GM23248 (cell line): ENCODE measurements at regions not wholly inside any gene's neighbourhood (a gene's known extent, or its start where the extent isn't known, plus 50 kb on each side); places are given as distances from the start of the nearest gene placed in this dataset.

ENCODE experiments used
- DNase-seq: peaks from one replicate; pipeline ENCODE4 v3.0.0-alpha.2; 2015
- H2AFZ ChIP-seq: fragments of 200-600 bp; sonication (generic); 2 replicates; pipeline ENCODE4 v1.6.1; 2016; ENCODE audit warnings: antibody characterized with exemption
- H3F3A ChIP-seq: fragments of 200-600 bp; sonication (generic); 2 replicates; pipeline ENCODE4 v1.6.1; 2016; ENCODE audit warnings: mild to moderate bottlenecking, antibody characterized with exemption, mixed run types; ENCODE audit not compliant: insufficient read depth
- H3K27ac ChIP-seq: fragments of 200-600 bp; sonication (generic); 2 replicates; pipeline ENCODE4 v1.5.1; 2016; ENCODE audit warnings: mild to moderate bottlenecking
- H3K27me3 ChIP-seq: fragments of 200-600 bp; sonication (generic); replicated peaks from 2 replicates; pipeline ENCODE4 v1.6.1; 2016; ENCODE audit warnings: mild to moderate bottlenecking; ENCODE audit not compliant: insufficient read depth
- H3K36me3 ChIP-seq: fragments of 200-600 bp; sonication (generic); 2 replicates; pipeline ENCODE4 v1.6.1; 2016; ENCODE audit warnings: low read depth, mild to moderate bottlenecking
- H3K4me1 ChIP-seq: fragments of 200-600 bp; sonication (generic); 2 replicates; pipeline ENCODE4 v1.6.1; 2016; ENCODE audit warnings: mild to moderate bottlenecking; ENCODE audit not compliant: insufficient read depth
- H3K4me2 ChIP-seq: fragments of 200-600 bp; sonication (generic); one replicate; pipeline ENCODE4 v1.6.1; 2016; ENCODE audit warnings: mild to moderate bottlenecking; ENCODE audit not compliant: unreplicated experiment
- H3K4me3 ChIP-seq: fragments of 200-600 bp; sonication (generic); 2 replicates; pipeline ENCODE4 v1.5.1; 2016; ENCODE audit warnings: mild to moderate bottlenecking
- H3K79me2 ChIP-seq: fragments of 200-600 bp; sonication (generic); 2 replicates; pipeline ENCODE4 v1.6.1; 2016; ENCODE audit warnings: mild to moderate bottlenecking; ENCODE audit not compliant: insufficient read depth
- H3K9ac ChIP-seq: fragments of 200-600 bp; sonication (generic); 2 replicates; pipeline ENCODE4 v1.6.1; 2016; ENCODE audit warnings: mild to moderate bottlenecking
- H3K9me2 ChIP-seq: fragments of 200-600 bp; sonication (generic); 2 replicates; pipeline ENCODE4 v1.6.1; 2016; ENCODE audit warnings: mixed run types, mild to moderate bottlenecking, moderate library complexity; ENCODE audit not compliant: insufficient read depth
- H3K9me3 ChIP-seq: fragments of 200-600 bp; sonication (generic); one replicate; pipeline ENCODE4 v1.6.1; 2017; ENCODE audit warnings: low read depth
- H4K20me1 ChIP-seq: fragments of 200-600 bp; sonication (generic); 2 replicates; pipeline ENCODE4 v1.6.0; 2016; ENCODE audit not compliant: insufficient read depth
- EZH2 ChIP-seq: fragments of 200-600 bp; sonication (generic); IDR thresholded peaks from 2 replicates; pipeline ENCODE4 v1.6.1; 2018; ENCODE audit warnings: antibody characterized with exemption, mild to moderate bottlenecking; ENCODE audit not compliant: insufficient read depth, poor library complexity, severe bottlenecking
- EZH2phosphoT487 ChIP-seq: fragments of 200-600 bp; sonication (generic); IDR thresholded peaks from 2 replicates; pipeline ENCODE4 v1.6.1; 2018; ENCODE audit warnings: antibody characterized with exemption, moderate library complexity, mild to moderate bottlenecking, low read depth; ENCODE audit not compliant: insufficient read depth
- WGBS, 2 experiments: methylation state at CpG; one replicate each; pipeline ENCODE4 v1.1.6; 2015 to 2017; ENCODE audit warnings: low lambda C conversion rate in 2 of 2, low coverage in 1 of 2; ENCODE audit errors: missing lambda C conversion rate in 2 of 2; 5-methylcytosine and 5-hydroxymethylcytosine counted together
- in situ Hi-C: fragments of 300-500 bp; cut with MboI; formaldehyde crosslinking; loops from 2 replicates; pipeline ENCODE4 v1.15.0; 2020

- Histone ChIP-seq H3F3A (peaks cover 5% of the 10 kb centered on the region; the same call in 1 of the 2 replicates), H3K4me3 (no peak overlapping the region), H3K4me2 (no peak overlapping the region), H3K36me3 (no peaks in the 10 kb centered on the region), H3K9me3 (no peaks in the 10 kb centered on the region), H3K4me1 (no peaks in the 10 kb centered on the region), H4K20me1 (no peaks in the 10 kb centered on the region), H3K9ac (no peak overlapping the region), H3K27ac (no peak overlapping the region), H3K79me2 (no peaks in the 10 kb centered on the region), H2AFZ (no peak overlapping the region), H3K27me3 (no peaks in the 10 kb centered on the region), H3K9me2 (no peaks in the 10 kb centered on the region)
- TF ChIP-seq EZH2phosphoT487 (no peak), EZH2 (no peak)
- in situ Hi-C loops, result no loop called here
- DNase-seq, result peak; percentile 55
- WGBS, 2 experiments, result 78 to 86% methylated on average over 7 of the region's 7 CpGs
These were observed 50.7 kb upstream of the PNMA8B start for GRCh38 chr19:46546194-46546896.

- Histone ChIP-seq H3F3A (no peaks in the 10 kb centered on the region), H3K4me3 (no peak overlapping the region), H3K4me2 (no peak overlapping the region), H3K79me2 (no peaks in the 10 kb centered on the region), H3K9me2 (no peaks in the 10 kb centered on the region), H3K9ac (no peak overlapping the region), H3K4me1 (no peaks in the 10 kb centered on the region), H2AFZ (no peak overlapping the region), H4K20me1 (no peaks in the 10 kb centered on the region), H3K9me3 (no peaks in the 10 kb centered on the region), H3K36me3 (no peaks in the 10 kb centered on the region), H3K27ac (no peak overlapping the region), H3K27me3 (no peaks in the 10 kb centered on the region)
- TF ChIP-seq EZH2phosphoT487, result no peak
- no peak for TF ChIP-seq EZH2
- 30 to 44% methylated on average over 1 of the region's 1 CpG for WGBS, 2 experiments
- no peak for DNase-seq
- in situ Hi-C loops, result no loop called here
These were observed 50.4 kb upstream of the CALM3 start for GRCh38 chr19:46550684-46551083.

GRCh38 chr19:46551164-46551563 is 50.0 kb upstream of the CALM3 start:
- H3K4me3 ChIP-seq, result no peak overlapping the region
- H3K27me3 ChIP-seq, result no peaks in the 10 kb centered on the region
- no peaks in the 10 kb centered on the region for H3K9me2 ChIP-seq
- no peaks in the 10 kb centered on the region for H3K4me1 ChIP-seq
- no peaks in the 10 kb centered on the region for H3K79me2 ChIP-seq
- DNase-seq, result no peak
- no peak overlapping the region for H3K4me2 ChIP-seq
- H4K20me1 ChIP-seq, result no peaks in the 10 kb centered on the region
- in situ Hi-C loops, result no loop called here
- H3K9ac ChIP-seq, result no peak overlapping the region
- H2AFZ ChIP-seq, result no peak overlapping the region
- no peak overlapping the region for H3K27ac ChIP-seq
- H3K9me3 ChIP-seq, result no peaks in the 10 kb centered on the region
- no peaks in the 10 kb centered on the region for H3K36me3 ChIP-seq
- no peaks in the 10 kb centered on the region for H3F3A ChIP-seq
- TF ChIP-seq EZH2phosphoT487, result no peak
- no peak for TF ChIP-seq EZH2
